ENCODE measurements at regions not wholly inside any gene's neighbourhood (a gene's known extent, or its start where the extent isn't known, plus 50 kb on each side); places are given as distances from the start of the nearest gene placed in this dataset.

GRCh38 chr1:36614991-36615390 is 132.3 kb upstream of the CSF3R start:
- no peak for TF ChIP-seq CTCF (IDR thresholded peaks at IDR 0.05; ENCODE audit: insufficient read depth, low read depth, low read length)
- no peak for DNase-seq (ENCODE audit: low read depth)
- Histone ChIP-seq H3K27me3 (ENCODE audit: control insufficient read depth, insufficient read depth, low read length) (no peaks in the 10 kb centered on the region; the same call in 1 of the 2 replicates), H3K4me3 (ENCODE audit: low read depth, low read length) (no peak overlapping the region), H3K36me3 (ENCODE audit: control insufficient read depth, insufficient read depth, low read length) (no peaks in the 10 kb centered on the region)
- ChIA-PET POLR2A (no interaction called here), CTCF (interaction anchor here (1.7 kb wide), 1 partner anchor 39 kb away, joined by 3 read pairs; no protein-coding TSS in a partner anchor)

- ChIA-PET CTCF (interaction anchor here (1.7 kb wide), 1 partner anchor 38 kb away, joined by 3 read pairs; no protein-coding TSS in a partner anchor), POLR2A (no interaction called here)
- Histone ChIP-seq H3K36me3 (ENCODE audit: control insufficient read depth, insufficient read depth, low read length) (no peaks in the 10 kb centered on the region), H3K27me3 (ENCODE audit: control insufficient read depth, insufficient read depth, low read length) (no peaks in the 10 kb centered on the region; the same call in 1 of the 2 replicates), H3K4me3 (ENCODE audit: low read depth, low read length) (no peak overlapping the region)
- DNase-seq (ENCODE audit: low read depth): no peak
- no peak for TF ChIP-seq CTCF (IDR thresholded peaks at IDR 0.05; ENCODE audit: insufficient read depth, low read depth, low read length)
These were observed 131.9 kb upstream of the CSF3R start for GRCh38 chr1:36614571-36614970.

GRCh38 chr1:36613721-36614120 is 131.0 kb upstream of the CSF3R start:
- no peaks in the 10 kb centered on the region; the same call in 1 of the 2 replicates for H3K27me3 ChIP-seq (ENCODE audit: control insufficient read depth, insufficient read depth, low read length)
- H3K36me3 ChIP-seq (ENCODE audit: control insufficient read depth, insufficient read depth, low read length): no peaks in the 10 kb centered on the region
- TF ChIP-seq CTCF (IDR thresholded peaks at IDR 0.05; ENCODE audit: insufficient read depth, low read depth, low read length): no peak
- H3K4me3 ChIP-seq (ENCODE audit: low read depth, low read length): no peak overlapping the region
- CTCF ChIA-PET: no interaction called here
- no peak for DNase-seq (ENCODE audit: low read depth)
- POLR2A ChIA-PET: no interaction called here

- Histone ChIP-seq H3K36me3 (ENCODE audit: control insufficient read depth, insufficient read depth, low read length) (no peaks in the 10 kb centered on the region), H3K27me3 (ENCODE audit: control insufficient read depth, insufficient read depth, low read length) (no peaks in the 10 kb centered on the region; the same call in 1 of the 2 replicates), H3K4me3 (ENCODE audit: low read depth, low read length) (no peak overlapping the region)
- DNase-seq (ENCODE audit: low read depth): no peak
- ChIA-PET CTCF (no interaction called here), POLR2A (no interaction called here)
- TF ChIP-seq CTCF (IDR thresholded peaks at IDR 0.05; ENCODE audit: insufficient read depth, low read depth, low read length): no peak
These were observed 130.2 kb upstream of the CSF3R start for GRCh38 chr1:36612881-36613280.

GRCh38 chr1:36612121-36612520 is 129.4 kb upstream of the CSF3R start:
- CTCF ChIA-PET: no interaction called here
- H3K36me3 ChIP-seq (ENCODE audit: control insufficient read depth, insufficient read depth, low read length): no peaks in the 10 kb centered on the region
- POLR2A ChIA-PET: no interaction called here
- H3K27me3 ChIP-seq (ENCODE audit: control insufficient read depth, insufficient read depth, low read length): no peaks in the 10 kb centered on the region; the same call in 1 of the 2 replicates
- H3K4me3 ChIP-seq (ENCODE audit: low read depth, low read length): no peak overlapping the region
- no peak for DNase-seq (ENCODE audit: low read depth)
- no peak for TF ChIP-seq CTCF (IDR thresholded peaks at IDR 0.05; ENCODE audit: insufficient read depth, low read depth, low read length)
